Lower leg skin (tissue), 3 donors: ENCODE measurements at regions not wholly inside any gene's neighbourhood (a gene's known extent, or its start where the extent isn't known, plus 50 kb on each side); places are given as distances from the start of the nearest gene placed in this dataset.

Experiments used
- CTCF ChIP-seq, 3 donors: fragments of 450-650 bp; IDR thresholded peaks; one replicate each; pipeline ENCODE4 v1.5.1; 2016; ENCODE audit warnings: antibody characterized with exemption in 3 of 3, mild to moderate bottlenecking in 3 of 3, moderate library complexity in 2 of 3
- POLR2A ChIP-seq, 2 donors: fragments of 450-650 bp; IDR thresholded peaks; one replicate each; pipeline ENCODE4 v1.6.1; 2016 to 2017; ENCODE audit warnings: antibody characterized with exemption in 2 of 2, mild to moderate bottlenecking in 1 of 2, moderate library complexity in 1 of 2

GRCh38 chr3:43192028-43192427 lies 86.1 kb upstream of the POMGNT2 start:
- TF ChIP-seq CTCF (IDR thresholded peaks at IDR 0.05) (no peak), POLR2A (IDR thresholded peaks at IDR 0.05) (no peak)
